HG02678 (cell line): ENCODE measurements at regions not wholly inside any gene's neighbourhood (a gene's known extent, or its start where the extent isn't known, plus 50 kb on each side); places are given as distances from the start of the nearest gene placed in this dataset.
"Not testable (repeated sequence)": the region's sequence is repeated elsewhere in the genome, so short reads cannot be mapped to it uniquely, and the experiment has no call there.

ENCODE experiments used
- ATAC-seq: cut with Tn5 transposase; IDR thresholded peaks from one replicate; pipeline ENCODE4 v1.9.1; 2021; ENCODE audit warnings: mild to moderate bottlenecking, moderate library complexity; ENCODE audit not compliant: unreplicated experiment

GRCh38 chr12:11535127-11535526 lies 114.3 kb upstream of the ETV6 start:
- no peak for ATAC-seq

DNA sequence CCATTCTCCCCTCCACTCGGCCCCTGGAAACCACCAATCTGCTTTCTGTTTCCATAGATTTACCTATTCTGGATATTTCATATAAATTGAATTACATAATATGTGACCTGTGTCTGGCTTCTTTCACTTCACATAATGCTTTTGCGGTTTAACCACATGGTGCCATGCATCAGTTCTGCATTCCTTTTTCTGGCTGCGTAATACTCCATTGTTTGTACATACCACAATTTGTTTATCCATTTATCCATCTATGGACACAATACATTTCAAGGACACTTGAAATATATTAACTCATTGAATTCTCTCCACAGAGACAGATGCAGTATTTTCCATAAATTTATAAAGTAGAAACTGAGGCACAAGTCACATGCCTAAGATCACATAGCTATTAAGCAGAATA lies 110.3 kb upstream of the ETV6 start:
- ATAC-seq: no peak

GRCh38 chr12:11540156-11540555 lies 109.3 kb upstream of the ETV6 start:
- ATAC-seq: no peak

DNA sequence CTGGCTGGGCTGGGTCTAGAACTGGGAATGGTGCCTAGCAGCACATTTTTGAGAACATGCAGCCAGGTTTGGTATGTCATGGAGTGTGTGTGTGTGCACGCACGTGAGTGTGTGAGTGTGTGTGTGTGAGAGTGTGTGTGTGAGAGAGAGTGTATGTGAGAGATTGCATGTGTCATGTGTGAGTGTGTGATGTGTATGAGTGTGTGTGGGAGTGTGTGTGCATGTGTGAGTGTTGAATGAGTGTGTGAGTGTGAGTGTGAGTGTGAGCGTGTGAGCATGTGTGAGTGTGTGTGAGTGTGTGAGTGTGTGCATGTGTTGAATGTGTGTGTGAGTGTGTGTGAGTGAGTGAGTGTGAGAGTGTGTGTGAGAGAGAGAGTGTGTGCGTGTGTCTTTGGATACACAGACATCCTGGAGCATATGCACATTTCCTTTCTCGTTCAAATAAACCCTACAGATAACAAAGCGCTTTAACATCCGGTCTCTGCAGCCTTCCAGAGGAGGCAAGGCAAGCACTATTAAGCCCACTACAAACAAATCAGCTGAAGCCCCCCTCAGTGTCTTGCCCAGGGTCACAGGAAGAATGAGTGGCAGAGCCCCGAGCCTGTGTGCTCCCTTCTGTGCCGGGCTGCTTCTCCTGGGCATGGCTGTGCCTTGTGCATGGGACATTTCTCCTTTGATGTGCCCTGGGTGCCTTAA lies 108.7 kb upstream of the ETV6 start:
- no peak for ATAC-seq

DNA sequence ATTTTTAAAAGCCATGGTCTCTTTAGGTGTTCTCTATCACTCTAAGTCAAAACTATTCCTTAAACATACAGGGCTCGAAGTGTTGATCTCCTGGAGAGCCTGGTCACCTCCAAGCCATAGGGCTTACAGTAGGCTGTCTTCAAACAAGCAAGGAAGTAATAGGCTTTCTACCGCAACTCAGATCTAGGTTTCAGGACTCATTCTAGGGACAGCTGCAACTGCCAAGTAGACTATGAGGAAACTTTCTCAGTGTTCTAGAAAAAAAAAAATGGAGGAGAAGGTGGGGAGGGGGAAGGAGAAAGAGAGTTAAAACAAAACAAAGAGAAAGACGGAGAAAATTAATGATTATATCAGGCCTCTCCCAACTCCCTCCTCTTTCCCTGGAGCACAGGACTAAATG lies 106.9 kb upstream of the ETV6 start:
- no peak for ATAC-seq

DNA sequence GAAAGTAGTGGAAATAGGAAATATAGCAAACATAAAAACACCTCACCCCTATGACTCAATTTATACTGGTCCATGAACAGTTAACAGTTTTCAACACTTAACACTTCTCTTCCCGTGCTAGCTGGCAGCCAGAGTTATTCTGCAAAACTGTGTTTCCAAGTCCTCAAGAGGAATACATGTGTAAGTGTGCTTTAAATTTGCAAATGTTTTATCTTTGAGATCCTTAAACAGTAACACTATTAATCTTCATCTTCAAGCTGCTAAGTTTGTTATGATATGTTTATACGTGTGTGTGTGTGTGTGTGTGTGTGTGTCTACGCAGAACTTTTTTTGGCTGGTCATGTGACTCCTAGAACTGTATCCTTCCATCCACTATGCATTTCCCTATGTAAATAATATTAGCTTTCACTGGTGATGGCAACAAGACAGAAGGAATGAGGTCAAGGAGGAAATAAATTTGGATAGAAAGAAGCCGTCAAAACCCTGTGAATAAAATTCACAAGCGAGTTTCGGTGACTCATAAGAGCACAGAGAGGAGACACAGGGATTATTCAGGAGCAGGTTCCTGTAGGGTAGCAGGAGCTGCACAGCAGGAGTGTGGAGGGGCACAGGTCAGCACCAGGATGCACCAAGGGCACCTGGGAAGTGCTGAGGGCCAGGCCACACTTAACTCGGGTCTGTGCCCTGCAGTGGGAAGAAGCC lies 105.9 kb upstream of the ETV6 start:
- no peak for ATAC-seq

- peak; percentile 79 for ATAC-seq
Observed at GRCh38 chr12:11545484-11546330, 103.8 kb upstream of the ETV6 start.

- not testable (repeated sequence) for ATAC-seq
Observed at GRCh38 chr12:11546582-11547270, 102.7 kb upstream of the ETV6 start.

DNA sequence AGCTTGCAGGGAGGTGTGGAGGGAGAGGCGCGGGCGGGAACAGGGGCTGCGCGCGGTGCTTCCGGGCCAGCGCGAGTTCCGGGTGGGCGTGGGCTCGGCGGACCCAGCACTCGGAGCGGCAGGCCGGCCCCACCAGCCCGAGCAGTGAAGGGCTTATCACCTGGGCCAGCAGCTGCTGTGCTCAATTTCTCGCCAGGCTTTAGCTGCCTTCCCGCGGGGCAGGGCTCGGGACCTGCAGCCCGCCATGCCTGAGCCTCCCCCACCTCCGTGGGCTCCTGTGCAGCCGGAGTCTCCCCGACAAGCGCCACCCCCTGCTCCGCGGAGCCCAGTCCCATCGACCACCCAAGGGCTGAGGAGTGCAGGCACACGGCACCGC lies 102.2 kb upstream of the ETV6 start:
- ATAC-seq: not testable (repeated sequence)

GRCh38 chr12:11549119-11549518 lies 100.4 kb upstream of the ETV6 start:
- ATAC-seq: no peak

DNA sequence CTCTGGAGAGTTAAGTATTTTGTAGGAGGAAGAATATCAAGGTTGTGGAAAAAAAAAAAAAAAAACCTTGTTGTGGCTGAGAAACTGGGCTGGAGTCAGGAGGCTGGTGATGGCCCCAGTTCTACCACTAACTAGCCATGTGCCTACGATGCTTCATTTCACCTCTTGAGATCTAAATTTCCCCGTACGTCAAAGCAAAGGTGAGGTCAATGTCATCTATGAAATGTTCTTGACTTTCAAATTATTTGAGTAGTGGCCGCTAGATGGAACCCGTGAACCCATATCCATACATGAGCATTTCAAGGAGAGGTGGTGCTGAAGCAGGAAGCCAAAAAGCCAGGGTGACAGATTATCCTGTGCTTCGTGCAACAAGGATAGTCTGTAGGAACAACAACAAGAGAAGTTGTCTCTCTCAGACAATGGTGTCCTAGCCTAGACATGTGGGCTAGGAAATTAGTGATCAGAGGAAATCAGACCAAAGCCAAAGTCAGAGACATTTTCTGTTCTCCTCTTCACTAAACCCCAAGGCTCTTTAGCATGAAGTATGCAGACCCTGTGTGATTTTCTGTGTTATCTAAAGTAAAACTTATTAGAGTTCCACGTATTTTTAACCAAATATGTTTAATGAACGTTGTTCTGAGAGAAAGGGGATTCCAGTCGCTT lies 95.5 kb upstream of the ETV6 start:
- peak; percentile 80 for ATAC-seq

- no peak for ATAC-seq
Observed at GRCh38 chr12:11555195-11555594, 94.3 kb upstream of the ETV6 start.

DNA sequence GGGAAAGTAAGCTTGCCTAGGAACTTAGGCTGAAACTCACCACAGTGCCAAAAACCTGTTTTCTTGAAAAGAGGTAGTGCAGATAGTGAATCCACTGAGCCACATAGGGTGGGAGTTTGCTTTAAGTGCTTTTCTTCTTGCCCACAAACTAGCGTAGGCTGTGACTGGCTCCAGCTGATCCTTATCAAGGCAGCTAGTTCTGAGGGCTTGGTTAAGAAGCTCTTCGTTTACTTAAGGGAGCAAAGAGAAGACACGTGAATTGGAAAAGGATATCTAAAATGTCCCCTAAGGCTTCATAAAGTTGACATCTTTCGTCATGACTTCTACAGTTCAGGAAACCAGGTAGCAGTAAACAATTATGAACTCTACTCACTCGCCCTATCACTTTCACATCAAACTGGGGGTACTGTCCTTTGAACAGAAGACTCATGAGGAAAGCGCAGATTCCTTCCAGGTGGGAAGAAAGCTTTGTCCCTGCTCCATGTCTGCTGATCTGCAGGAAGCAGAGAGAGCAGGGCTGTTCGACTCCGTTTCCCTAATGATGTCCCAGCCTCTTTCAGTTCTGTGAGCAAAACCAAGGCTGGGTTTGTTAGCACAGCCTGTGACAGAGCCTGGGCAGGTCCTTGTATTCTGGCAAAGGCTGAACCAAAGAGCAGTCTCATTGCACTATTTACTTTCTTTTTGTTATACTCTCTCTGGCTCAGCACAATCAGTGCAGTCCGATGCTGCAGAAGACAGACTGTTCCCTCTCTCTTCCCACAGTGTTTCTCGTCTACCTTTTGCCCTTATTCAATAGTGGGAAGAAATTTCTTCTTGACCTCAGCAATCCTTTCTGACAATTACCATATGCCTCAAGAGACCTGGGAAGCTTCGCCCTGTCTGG lies 93.5 kb upstream of the ETV6 start:
- ATAC-seq: no peak

DNA sequence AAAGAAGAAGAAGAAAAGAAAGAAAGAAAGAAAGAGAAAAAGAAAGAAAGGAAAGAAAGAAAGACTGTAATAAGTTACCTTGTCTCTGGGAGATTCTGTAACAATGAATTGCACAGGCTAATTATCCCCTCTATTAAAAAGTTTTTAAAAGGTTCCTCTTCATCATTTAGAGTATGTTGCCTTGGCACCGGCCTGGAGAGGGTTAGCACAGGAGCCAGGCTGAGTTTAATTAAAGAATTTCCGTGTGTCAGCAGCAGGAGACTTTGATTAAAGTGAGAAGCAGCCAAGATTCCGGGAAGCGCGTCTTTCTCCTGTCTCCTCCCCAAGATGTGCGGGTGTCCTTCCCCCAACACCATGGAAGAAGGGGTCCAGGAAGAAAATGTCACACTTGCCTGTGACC lies 92.8 kb upstream of the ETV6 start:
- ATAC-seq: no peak

DNA sequence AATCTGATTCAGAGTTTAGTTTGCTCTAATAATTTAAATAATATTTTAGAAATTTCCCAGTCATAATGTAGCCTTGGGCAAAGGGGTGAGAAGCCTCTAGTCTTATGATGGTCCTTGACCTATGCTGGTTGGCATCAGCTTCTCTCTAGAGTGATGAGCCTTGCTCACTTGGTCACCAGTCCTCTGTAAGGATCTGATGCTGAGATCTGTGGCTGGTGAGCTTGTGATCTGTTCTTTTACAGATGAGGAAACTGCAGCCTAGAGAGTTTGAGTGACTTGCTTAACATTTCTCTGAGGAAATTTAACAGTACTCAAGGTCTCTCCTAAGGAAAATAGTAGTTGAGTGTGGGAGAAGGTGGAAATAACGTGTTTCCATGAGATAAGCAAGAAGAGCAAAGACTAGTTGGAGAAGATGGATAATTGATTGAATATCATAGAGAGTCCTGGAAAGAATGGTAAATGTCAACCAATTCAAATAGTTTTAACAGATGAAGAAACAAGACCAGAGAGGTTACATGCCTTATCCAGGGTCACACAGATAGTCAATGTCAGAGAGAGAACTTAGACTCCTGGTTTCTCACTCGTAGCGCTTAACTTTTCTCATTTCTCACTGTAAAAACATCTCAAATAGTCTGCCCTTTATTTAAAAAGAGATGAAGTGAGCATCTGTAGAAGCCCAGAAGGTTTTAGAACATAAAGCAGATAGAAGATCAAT lies 89.7 kb upstream of the ETV6 start:
- ATAC-seq: no peak

DNA sequence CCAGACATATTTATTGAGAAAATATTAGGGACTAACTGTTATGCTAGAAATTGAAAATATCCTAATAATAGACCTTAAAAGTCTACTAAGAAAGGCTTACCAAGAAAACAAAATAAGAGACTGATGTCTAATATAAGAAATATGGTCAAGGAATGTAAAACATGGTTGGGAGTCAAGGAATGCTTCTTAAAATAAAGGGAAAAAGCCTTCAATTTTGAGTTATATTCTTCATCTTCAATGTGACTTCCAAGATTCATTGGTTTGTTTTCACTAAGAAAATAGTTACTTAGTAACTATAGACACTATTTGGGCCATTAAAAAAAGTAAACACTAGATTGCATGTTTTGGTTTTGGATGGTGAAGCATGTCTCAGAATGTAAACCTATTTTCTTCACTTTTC lies 88.1 kb upstream of the ETV6 start:
- ATAC-seq: no peak

DNA sequence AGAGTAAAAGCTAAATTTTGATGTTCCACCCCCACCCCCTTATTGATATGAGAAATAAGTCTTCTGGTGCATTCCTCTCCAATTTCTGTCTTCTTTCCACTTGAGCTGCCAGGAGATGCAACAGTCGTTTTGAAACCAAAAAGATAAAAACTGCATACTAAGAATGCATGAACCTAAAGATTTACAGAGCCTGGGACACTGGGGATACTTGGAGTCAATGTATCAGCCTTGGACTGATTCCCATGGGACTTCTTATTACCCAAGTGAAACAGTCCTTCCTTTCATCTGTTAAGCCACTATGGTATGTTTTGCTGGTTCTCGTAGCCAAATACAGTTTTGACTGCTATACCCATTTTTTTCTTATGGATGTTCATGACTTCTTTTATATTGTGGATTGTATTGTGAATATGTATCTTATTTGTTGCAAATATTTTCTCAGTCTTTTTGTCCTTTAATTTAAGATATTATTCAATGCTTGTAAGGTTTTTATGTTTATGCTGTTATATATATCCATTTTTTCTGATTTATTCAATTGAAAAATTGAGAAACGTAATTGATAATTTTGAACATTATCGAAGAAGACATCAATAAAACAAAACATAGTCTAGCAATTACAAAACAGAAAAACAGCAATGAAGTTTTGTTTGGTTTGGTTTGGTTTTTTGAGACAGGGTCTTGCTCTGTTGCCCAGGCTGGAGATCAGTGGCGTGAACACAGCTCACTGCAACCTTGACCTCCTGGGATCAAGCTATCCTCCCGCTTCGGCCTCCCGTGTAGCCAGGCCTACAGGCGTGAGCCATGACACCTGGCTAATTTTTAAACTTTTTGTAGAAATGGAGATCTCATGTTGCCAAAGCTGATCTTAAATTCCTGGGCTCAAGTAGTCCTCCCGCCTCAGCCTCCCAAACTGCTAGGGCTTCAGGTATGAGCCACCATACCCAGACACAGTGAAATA lies 85.4 kb upstream of the ETV6 start:
- ATAC-seq: no peak
